B cell (primary cell): ENCODE measurements at regions not wholly inside any gene's neighbourhood (a gene's known extent, or its start where the extent isn't known, plus 50 kb on each side); places are given as distances from the start of the nearest gene placed in this dataset.

Experiments
- ATAC-seq: fragments of 200-7000 bp; cut with Tn5 transposase; one replicate; pipeline ENCODE4 v1.10.0; 2021; ENCODE audit warnings: low read depth, mild to moderate bottlenecking, moderate number of reproducible peaks, moderate library complexity
- CTCF ChIA-PET: fragments of 350-600 bp; sonication (Branson Sonifier 250); formaldehyde crosslinking; loops from one replicate; lab custom pipeline; 2021; ENCODE audit warnings: antibody characterized with exemption, inconsistent platforms; lab: Charles Lee
- POLR2A ChIA-PET: fragments of 350-600 bp; sonication (Branson Sonifier 250); formaldehyde crosslinking; loops from one replicate; lab custom pipeline; 2021; ENCODE audit warnings: antibody characterized with exemption; lab: Charles Lee
- DNase-seq: peaks from one replicate; pipeline ENCODE4 v3.0.0; 2013
- H2AFZ ChIP-seq: 2 replicates; pipeline ENCODE4 v1.6.1; 2012; ENCODE audit warnings: mild to moderate bottlenecking, low read depth, low read length; ENCODE audit not compliant: insufficient read depth, poor library complexity, severe bottlenecking
- H3K27ac ChIP-seq, 2 donors: 1 replicate in 1 of 2; 2 replicates in 1 of 2; pipeline ENCODE4 v1.5.1; 2012 to 2013; ENCODE audit warnings: low read length in 2 of 2, mild to moderate bottlenecking in 2 of 2, moderate library complexity in 1 of 2
- H3K27me3 ChIP-seq, 4 experiments: fragments of 200-600 bp in 1 of 4; sonication (generic) in 1 of 4; replicated peaks in 1 of 4; 1 replicate in 2 of 4; 2 replicates in 2 of 4; pipeline versions ENCODE4 v1.6.1 to v1.7.0; 2013 to 2016; ENCODE audit warnings: low read length in 3 of 4, mild to moderate bottlenecking in 2 of 4, mixed read lengths in 1 of 4, moderate library complexity in 1 of 4; ENCODE audit not compliant: insufficient read depth in 4 of 4, control insufficient read depth in 3 of 4; ENCODE audit errors: control extremely low read depth in 1 of 4
- H3K36me3 ChIP-seq, 2 experiments: replicated peaks in 1 of 2; 1 replicate in 1 of 2; 2 replicates in 1 of 2; pipeline versions ENCODE4 v1.6.1 to v1.7.1; 2013; ENCODE audit warnings: low read length in 1 of 2; ENCODE audit not compliant: insufficient read depth in 2 of 2, control insufficient read depth in 1 of 2; ENCODE audit errors: control extremely low read depth in 1 of 2, extremely low read depth in 1 of 2
- H3K4me1 ChIP-seq, 2 donors: fragments of 200-600 bp in 1 of 2; sonication (generic) in 1 of 2; 1 replicate in 1 of 2; 2 replicates in 1 of 2; pipeline versions ENCODE4 v1.5.1 to v1.6.1; 2013 to 2017; ENCODE audit warnings: low read length in 2 of 2; ENCODE audit not compliant: control insufficient read depth in 2 of 2, insufficient read depth in 2 of 2
- H3K4me2 ChIP-seq: replicated peaks from 2 replicates; pipeline ENCODE3; 2012; ENCODE audit warnings: mild to moderate bottlenecking, low read depth, low read length; ENCODE audit not compliant: poor library complexity, severe bottlenecking
- H3K4me3 ChIP-seq, 5 experiments: fragments of 200-600 bp in 1 of 5; sonication (generic) in 1 of 5; 1 replicate in 3 of 5; 2 replicates in 2 of 5; pipeline versions ENCODE4 v1.5.1 to v1.7.0; 2011 to 2016; ENCODE audit warnings: low read length in 4 of 5, mild to moderate bottlenecking in 4 of 5, low read depth in 2 of 5, control low read depth in 1 of 5, moderate library complexity in 1 of 5; ENCODE audit not compliant: insufficient read depth in 1 of 5; ENCODE audit errors: control extremely low read depth in 1 of 5, extremely low read depth in 1 of 5
- H3K79me2 ChIP-seq: fragments of 200-600 bp; sonication (generic); one replicate; pipeline ENCODE4 v1.6.0; 2016; ENCODE audit warnings: low read length; ENCODE audit not compliant: control insufficient read depth, insufficient read depth
- H3K9ac ChIP-seq: fragments of 200-600 bp; sonication (generic); 2 replicates; pipeline ENCODE4 v1.6.1; 2017; ENCODE audit warnings: mild to moderate bottlenecking, low read length, moderate library complexity
- H3K9me3 ChIP-seq, 3 donors: one replicate each; pipeline versions ENCODE4 v1.6.1 to v1.7.1; 2013; ENCODE audit warnings: low read length in 2 of 3; ENCODE audit not compliant: control insufficient read depth in 2 of 3, insufficient read depth in 1 of 3; ENCODE audit errors: control extremely low read depth in 1 of 3
- H4K20me1 ChIP-seq: 2 replicates; pipeline ENCODE4 v1.6.0; 2012; ENCODE audit warnings: mild to moderate bottlenecking, low read length; ENCODE audit not compliant: insufficient read depth, control insufficient read depth, poor library complexity, severe bottlenecking
- H3K27ac Mint-ChIP-seq: one replicate; pipeline ENCODE4 v1.8.0; 2021; ENCODE audit warnings: mixed read lengths
- H3K27me3 Mint-ChIP-seq: one replicate; pipeline ENCODE4 v1.8.0; 2021; ENCODE audit warnings: mixed read lengths
- H3K4me1 Mint-ChIP-seq: one replicate; pipeline ENCODE4 v1.8.0; 2021; ENCODE audit warnings: mixed read lengths
- H3K4me3 Mint-ChIP-seq: one replicate; pipeline ENCODE4 v1.8.0; 2021; ENCODE audit warnings: mixed read lengths
- H3K9me3 Mint-ChIP-seq: one replicate; pipeline ENCODE4 v1.8.0; 2022; ENCODE audit warnings: mixed read lengths; ENCODE audit not compliant: insufficient read depth
- EZH2 ChIP-seq: IDR thresholded peaks from 2 replicates; pipeline ENCODE4 v1.6.1; 2012; ENCODE audit warnings: borderline replicate concordance, low read depth, mild to moderate bottlenecking, moderate library complexity, low read length; ENCODE audit not compliant: insufficient read depth, poor library complexity, severe bottlenecking
- WGBS: methylation state at CpG from one replicate; pipeline ENCODE4 v1.1.5; 2013; ENCODE audit warnings: missing lambda C conversion rate; ENCODE audit not compliant: insufficient coverage; 5-methylcytosine and 5-hydroxymethylcytosine counted together
- intact Hi-C: fragments of 100-400 bp; cut with micrococcal nuclease; formaldehyde crosslinking; loops from one replicate; pipeline ENCODE4 v1.10.0; 2022
- TF ChIP-seq, protein P1 (sequence below): fragments of 200-600 bp; IDR thresholded peaks from one replicate; pipeline ENCODE4 v1.8.0; 2022; ENCODE audit warnings: antibody characterized with exemption, mild to moderate bottlenecking

DNA sequence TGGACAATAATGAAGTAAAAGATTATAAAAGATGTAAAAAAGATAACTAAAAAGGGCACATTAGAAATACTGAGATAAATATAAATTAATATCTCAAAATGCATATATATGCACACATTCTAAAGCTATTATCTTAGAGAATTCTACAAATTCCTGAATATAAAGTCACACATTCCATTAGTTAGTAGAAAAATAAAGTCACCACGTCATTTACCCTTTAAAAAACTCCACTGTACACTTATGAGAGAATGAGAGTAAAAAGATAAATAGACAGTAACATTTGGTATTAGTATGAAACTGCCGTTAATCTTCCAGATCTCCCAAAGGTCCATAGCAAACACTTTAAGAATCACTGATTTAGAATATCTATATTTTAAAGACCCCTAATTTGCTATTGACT lies 67.2 kb upstream of the IL15 start:
- no peaks in the 10 kb centered on the region for H3K36me3 ChIP-seq
- Mint-ChIP-seq H3K27me3 (no peaks in the 10 kb centered on the region), H3K4me1 (no peaks in the 10 kb centered on the region), H3K27ac (no peak overlapping the region), H3K4me3 (no peak overlapping the region), H3K9me3 (no peaks in the 10 kb centered on the region)
- WGBS = no CpG with 5 or more reads among the region's 2 CpGs
- H2AFZ ChIP-seq = no peak overlapping the region
- DNase-seq (no peak), ATAC-seq (no peak)
- no peaks in the 10 kb centered on the region for H3K4me1 ChIP-seq
- intact Hi-C loops = no loop called here
- CTCF ChIA-PET = interaction anchor here (1.3 kb wide), 1 partner anchor 8 kb away, joined by 3 read pairs; no protein-coding TSS in a partner anchor
- no peaks in the 10 kb centered on the region for H4K20me1 ChIP-seq
- peaks cover 0 to 1% (median 0%) of the 10 kb centered on the region in 3 donors for H3K9me3 ChIP-seq
- H3K79me2 ChIP-seq = no peaks in the 10 kb centered on the region
- no peak overlapping the region for H3K4me3 ChIP-seq
- no peak for TF ChIP-seq EZH2
- TF ChIP-seq, protein P1, sequence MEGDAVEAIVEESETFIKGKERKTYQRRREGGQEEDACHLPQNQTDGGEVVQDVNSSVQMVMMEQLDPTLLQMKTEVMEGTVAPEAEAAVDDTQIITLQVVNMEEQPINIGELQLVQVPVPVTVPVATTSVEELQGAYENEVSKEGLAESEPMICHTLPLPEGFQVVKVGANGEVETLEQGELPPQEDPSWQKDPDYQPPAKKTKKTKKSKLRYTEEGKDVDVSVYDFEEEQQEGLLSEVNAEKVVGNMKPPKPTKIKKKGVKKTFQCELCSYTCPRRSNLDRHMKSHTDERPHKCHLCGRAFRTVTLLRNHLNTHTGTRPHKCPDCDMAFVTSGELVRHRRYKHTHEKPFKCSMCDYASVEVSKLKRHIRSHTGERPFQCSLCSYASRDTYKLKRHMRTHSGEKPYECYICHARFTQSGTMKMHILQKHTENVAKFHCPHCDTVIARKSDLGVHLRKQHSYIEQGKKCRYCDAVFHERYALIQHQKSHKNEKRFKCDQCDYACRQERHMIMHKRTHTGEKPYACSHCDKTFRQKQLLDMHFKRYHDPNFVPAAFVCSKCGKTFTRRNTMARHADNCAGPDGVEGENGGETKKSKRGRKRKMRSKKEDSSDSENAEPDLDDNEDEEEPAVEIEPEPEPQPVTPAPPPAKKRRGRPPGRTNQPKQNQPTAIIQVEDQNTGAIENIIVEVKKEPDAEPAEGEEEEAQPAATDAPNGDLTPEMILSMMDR = no peak
- H3K27me3 ChIP-seq = no peaks in the 10 kb centered on the region
- H3K4me2 ChIP-seq = no peak overlapping the region
- no peak overlapping the region for H3K27ac ChIP-seq
- POLR2A ChIA-PET = no interaction called here
- no peak overlapping the region for H3K9ac ChIP-seq

DNA sequence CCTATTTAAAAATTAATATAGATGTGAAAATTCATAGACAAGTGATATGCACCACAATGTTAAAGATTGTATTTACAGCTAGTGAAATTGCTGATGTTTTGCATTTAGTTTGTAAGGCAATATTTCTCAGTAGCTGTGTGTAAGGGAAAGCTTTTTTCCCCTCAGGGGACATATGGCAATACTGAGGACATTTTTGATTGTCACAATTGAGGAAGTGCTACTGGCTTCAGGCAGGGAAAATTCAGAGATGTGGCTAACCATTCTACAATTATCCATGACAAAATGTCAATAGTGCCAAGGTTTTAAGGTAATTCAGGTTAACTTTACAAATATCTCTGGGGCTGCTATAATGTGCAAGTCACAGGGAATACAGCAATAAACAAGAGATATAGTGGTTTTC lies 66.1 kb upstream of the IL15 start:
- no peak overlapping the region for H3K27ac Mint-ChIP-seq
- Histone ChIP-seq H3K4me1 (no peaks in the 10 kb centered on the region), H3K79me2 (no peaks in the 10 kb centered on the region), H3K9me3 (peaks cover 0 to 1% (median 0%) of the 10 kb centered on the region in 3 donors), H4K20me1 (no peaks in the 10 kb centered on the region), H3K27ac (no peak overlapping the region), H3K4me3 (no peak overlapping the region), H3K9ac (no peak overlapping the region), H2AFZ (no peak overlapping the region), H3K27me3 (no peaks in the 10 kb centered on the region), H3K36me3 (no peaks in the 10 kb centered on the region), H3K4me2 (no peak overlapping the region)
- ATAC-seq = no peak
- TF ChIP-seq, protein P1 = no peak
- TF ChIP-seq EZH2 = no peak
- POLR2A ChIA-PET = no interaction called here
- CTCF ChIA-PET = no interaction called here
- no peak overlapping the region for H3K4me3 Mint-ChIP-seq
- intact Hi-C loops = no loop called here
- H3K27me3 Mint-ChIP-seq = no peaks in the 10 kb centered on the region
- no peaks in the 10 kb centered on the region for H3K4me1 Mint-ChIP-seq
- no peak for DNase-seq
- H3K9me3 Mint-ChIP-seq = no peaks in the 10 kb centered on the region
